C4-2B (cell line): ENCODE measurements at regions not wholly inside any gene's neighbourhood (a gene's known extent, or its start where the extent isn't known, plus 50 kb on each side); places are given as distances from the start of the nearest gene placed in this dataset.

Source experiments
- ZFX ChIP-seq: fragments of 450-650 bp; IDR thresholded peaks from 2 replicates; pipeline ENCODE4 v1.6.1; 2017
- TF ChIP-seq, protein P1 (sequence below): fragments of 450-650 bp; conservative IDR thresholded peaks from 2 replicates; pipeline ENCODE4 v1.5.1; 2017; ENCODE audit warnings: mild to moderate bottlenecking

DNA sequence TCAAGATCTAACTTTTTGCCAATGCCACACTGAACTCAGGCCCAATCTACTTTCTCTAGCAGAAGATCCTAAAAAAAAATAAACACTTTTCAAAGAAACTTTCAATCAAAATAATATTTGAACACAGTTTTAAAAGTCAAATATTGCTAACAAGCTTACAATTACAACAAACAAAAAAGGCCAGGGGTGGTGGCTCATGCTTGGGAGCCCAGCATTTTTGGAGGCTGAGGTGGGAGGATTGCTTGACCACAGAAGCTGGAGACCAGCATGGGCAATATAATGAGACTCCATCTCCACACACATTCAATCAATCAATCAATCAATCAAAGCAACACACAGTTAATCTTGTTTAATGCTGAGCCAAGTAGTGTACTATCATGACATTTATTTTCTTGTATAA lies 149.2 kb downstream of the CYP26A1 start:
- TF ChIP-seq, protein P1, sequence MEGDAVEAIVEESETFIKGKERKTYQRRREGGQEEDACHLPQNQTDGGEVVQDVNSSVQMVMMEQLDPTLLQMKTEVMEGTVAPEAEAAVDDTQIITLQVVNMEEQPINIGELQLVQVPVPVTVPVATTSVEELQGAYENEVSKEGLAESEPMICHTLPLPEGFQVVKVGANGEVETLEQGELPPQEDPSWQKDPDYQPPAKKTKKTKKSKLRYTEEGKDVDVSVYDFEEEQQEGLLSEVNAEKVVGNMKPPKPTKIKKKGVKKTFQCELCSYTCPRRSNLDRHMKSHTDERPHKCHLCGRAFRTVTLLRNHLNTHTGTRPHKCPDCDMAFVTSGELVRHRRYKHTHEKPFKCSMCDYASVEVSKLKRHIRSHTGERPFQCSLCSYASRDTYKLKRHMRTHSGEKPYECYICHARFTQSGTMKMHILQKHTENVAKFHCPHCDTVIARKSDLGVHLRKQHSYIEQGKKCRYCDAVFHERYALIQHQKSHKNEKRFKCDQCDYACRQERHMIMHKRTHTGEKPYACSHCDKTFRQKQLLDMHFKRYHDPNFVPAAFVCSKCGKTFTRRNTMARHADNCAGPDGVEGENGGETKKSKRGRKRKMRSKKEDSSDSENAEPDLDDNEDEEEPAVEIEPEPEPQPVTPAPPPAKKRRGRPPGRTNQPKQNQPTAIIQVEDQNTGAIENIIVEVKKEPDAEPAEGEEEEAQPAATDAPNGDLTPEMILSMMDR: no peak
- no peak for TF ChIP-seq ZFX
